ENCODE measurements at regions not wholly inside any gene's neighbourhood (a gene's known extent, or its start where the extent isn't known, plus 50 kb on each side); places are given as distances from the start of the nearest gene placed in this dataset.

DNA sequence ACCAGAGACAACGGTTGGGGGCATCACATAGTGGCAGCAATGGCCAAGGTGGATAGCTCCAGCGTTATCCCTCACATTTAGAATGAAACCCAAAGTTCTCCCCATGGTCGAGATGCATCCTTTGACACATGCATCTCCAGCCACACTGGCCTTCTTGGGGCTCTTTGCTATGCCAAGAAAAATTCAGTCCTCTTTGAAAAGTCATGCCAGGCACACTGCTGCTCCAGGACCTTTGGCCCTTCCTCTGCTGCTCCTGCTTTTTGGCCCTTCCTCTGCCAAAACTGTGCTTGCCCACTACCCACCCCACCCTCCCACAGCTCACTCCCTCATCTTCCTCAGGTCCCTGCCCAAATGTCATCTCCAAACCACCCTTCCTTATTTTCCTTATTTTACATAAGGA, 106.4 kb downstream of the C1orf94 start:
- TF ChIP-seq PPARA (CRISPR knock-in tag; IDR thresholded peaks at IDR 0.05; ENCODE audit: borderline replicate concordance) (no peak), ZNF8 (CRISPR knock-in tag; IDR thresholded peaks at IDR 0.05) (no peak), BACH2 (CRISPR knock-in tag; IDR thresholded peaks at IDR 0.05; ENCODE audit: borderline replicate concordance) (no peak), TOX (CRISPR knock-in tag; IDR thresholded peaks at IDR 0.05; ENCODE audit: borderline replicate concordance) (no peak), ZNF70 (CRISPR knock-in tag; IDR thresholded peaks at IDR 0.05) (no peak), GLIS3 (CRISPR knock-in tag; IDR thresholded peaks at IDR 0.05) (no peak), SNAI2 (CRISPR knock-in tag; IDR thresholded peaks at IDR 0.05) (no peak), RARB (CRISPR knock-in tag; IDR thresholded peaks at IDR 0.05) (no peak), ESRRG (CRISPR knock-in tag; IDR thresholded peaks at IDR 0.05) (no peak), CSDC2 (CRISPR knock-in tag; IDR thresholded peaks at IDR 0.05) (no peak), ZFP30 (CRISPR knock-in tag; IDR thresholded peaks at IDR 0.05) (no peak), ZFP3 (CRISPR knock-in tag; IDR thresholded peaks at IDR 0.05) (no peak), TCF4 (CRISPR knock-in tag; IDR thresholded peaks at IDR 0.05; ENCODE audit: borderline replicate concordance) (no peak)
- TF ChIP-seq, protein P1, sequence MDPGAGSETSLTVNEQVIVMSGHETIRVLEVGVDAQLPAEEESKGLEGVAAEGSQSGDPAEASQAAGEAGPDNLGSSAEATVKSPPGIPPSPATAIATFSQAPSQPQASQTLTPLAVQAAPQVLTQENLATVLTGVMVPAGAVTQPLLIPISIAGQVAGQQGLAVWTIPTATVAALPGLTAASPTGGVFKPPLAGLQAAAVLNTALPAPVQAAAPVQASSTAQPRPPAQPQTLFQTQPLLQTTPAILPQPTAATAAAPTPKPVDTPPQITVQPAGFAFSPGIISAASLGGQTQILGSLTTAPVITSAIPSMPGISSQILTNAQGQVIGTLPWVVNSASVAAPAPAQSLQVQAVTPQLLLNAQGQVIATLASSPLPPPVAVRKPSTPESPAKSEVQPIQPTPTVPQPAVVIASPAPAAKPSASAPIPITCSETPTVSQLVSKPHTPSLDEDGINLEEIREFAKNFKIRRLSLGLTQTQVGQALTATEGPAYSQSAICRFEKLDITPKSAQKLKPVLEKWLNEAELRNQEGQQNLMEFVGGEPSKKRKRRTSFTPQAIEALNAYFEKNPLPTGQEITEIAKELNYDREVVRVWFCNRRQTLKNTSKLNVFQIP (CRISPR knock-in tag; IDR thresholded peaks at IDR 0.05; ENCODE audit: borderline replicate concordance, low read depth): no peak
- TF ChIP-seq, protein P2, sequence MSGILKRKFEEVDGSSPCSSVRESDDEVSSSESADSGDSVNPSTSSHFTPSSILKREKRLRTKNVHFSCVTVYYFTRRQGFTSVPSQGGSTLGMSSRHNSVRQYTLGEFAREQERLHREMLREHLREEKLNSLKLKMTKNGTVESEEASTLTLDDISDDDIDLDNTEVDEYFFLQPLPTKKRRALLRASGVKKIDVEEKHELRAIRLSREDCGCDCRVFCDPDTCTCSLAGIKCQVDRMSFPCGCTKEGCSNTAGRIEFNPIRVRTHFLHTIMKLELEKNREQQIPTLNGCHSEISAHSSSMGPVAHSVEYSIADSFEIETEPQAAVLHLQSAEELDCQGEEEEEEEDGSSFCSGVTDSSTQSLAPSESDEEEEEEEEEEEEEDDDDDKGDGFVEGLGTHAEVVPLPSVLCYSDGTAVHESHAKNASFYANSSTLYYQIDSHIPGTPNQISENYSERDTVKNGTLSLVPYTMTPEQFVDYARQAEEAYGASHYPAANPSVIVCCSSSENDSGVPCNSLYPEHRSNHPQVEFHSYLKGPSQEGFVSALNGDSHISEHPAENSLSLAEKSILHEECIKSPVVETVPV (CRISPR knock-in tag; IDR thresholded peaks at IDR 0.05): no peak
- ATAC-seq: no peak

DNA sequence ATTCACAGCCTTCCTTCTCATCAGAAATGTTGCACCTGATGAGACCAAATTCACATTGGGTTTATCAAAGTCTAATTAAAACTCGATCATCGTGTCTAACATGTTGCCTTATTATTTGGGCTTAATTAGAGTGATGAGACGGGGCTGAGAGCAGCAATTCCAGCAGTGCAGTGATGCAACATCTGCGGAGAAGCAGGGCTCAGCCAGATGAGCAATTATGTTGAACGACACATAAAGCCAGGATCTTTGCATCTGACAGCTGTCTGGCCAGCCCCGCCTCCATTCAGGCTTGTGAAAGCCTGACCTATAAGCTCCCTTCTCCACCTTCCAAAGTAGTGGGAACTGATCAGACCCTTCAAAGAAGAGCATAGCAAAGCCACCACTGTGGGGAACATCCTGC, 109.8 kb downstream of the C1orf94 start:
- no peak for TF ChIP-seq ZC3H10 (CRISPR knock-in tag; IDR thresholded peaks at IDR 0.05)
- TF ChIP-seq TCF4 (CRISPR knock-in tag; IDR thresholded peaks at IDR 0.05; ENCODE audit: borderline replicate concordance): no peak
- no peak for TF ChIP-seq ESRRG (CRISPR knock-in tag; IDR thresholded peaks at IDR 0.05)
- TF ChIP-seq GLIS3 (CRISPR knock-in tag; IDR thresholded peaks at IDR 0.05): no peak
- TF ChIP-seq ZNF70 (CRISPR knock-in tag; IDR thresholded peaks at IDR 0.05): no peak
- TF ChIP-seq ZFP30 (CRISPR knock-in tag; IDR thresholded peaks at IDR 0.05): no peak
- TF ChIP-seq OSR1 (CRISPR knock-in tag; IDR thresholded peaks at IDR 0.05): no peak
- TF ChIP-seq ZNF565 (CRISPR knock-in tag; conservative IDR thresholded peaks at IDR 0.05; ENCODE audit: low read depth): no peak
- TF ChIP-seq SNAI2 (CRISPR knock-in tag; IDR thresholded peaks at IDR 0.05): no peak
- TF ChIP-seq, protein P1 (CRISPR knock-in tag; IDR thresholded peaks at IDR 0.05; ENCODE audit: borderline replicate concordance, low read depth): no peak
- TF ChIP-seq, protein P3, sequence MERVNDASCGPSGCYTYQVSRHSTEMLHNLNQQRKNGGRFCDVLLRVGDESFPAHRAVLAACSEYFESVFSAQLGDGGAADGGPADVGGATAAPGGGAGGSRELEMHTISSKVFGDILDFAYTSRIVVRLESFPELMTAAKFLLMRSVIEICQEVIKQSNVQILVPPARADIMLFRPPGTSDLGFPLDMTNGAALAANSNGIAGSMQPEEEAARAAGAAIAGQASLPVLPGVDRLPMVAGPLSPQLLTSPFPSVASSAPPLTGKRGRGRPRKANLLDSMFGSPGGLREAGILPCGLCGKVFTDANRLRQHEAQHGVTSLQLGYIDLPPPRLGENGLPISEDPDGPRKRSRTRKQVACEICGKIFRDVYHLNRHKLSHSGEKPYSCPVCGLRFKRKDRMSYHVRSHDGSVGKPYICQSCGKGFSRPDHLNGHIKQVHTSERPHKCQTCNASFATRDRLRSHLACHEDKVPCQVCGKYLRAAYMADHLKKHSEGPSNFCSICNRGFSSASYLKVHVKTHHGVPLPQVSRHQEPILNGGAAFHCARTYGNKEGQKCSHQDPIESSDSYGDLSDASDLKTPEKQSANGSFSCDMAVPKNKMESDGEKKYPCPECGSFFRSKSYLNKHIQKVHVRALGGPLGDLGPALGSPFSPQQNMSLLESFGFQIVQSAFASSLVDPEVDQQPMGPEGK (CRISPR knock-in tag; IDR thresholded peaks at IDR 0.05; ENCODE audit: borderline replicate concordance): no peak
- TF ChIP-seq, protein P4, sequence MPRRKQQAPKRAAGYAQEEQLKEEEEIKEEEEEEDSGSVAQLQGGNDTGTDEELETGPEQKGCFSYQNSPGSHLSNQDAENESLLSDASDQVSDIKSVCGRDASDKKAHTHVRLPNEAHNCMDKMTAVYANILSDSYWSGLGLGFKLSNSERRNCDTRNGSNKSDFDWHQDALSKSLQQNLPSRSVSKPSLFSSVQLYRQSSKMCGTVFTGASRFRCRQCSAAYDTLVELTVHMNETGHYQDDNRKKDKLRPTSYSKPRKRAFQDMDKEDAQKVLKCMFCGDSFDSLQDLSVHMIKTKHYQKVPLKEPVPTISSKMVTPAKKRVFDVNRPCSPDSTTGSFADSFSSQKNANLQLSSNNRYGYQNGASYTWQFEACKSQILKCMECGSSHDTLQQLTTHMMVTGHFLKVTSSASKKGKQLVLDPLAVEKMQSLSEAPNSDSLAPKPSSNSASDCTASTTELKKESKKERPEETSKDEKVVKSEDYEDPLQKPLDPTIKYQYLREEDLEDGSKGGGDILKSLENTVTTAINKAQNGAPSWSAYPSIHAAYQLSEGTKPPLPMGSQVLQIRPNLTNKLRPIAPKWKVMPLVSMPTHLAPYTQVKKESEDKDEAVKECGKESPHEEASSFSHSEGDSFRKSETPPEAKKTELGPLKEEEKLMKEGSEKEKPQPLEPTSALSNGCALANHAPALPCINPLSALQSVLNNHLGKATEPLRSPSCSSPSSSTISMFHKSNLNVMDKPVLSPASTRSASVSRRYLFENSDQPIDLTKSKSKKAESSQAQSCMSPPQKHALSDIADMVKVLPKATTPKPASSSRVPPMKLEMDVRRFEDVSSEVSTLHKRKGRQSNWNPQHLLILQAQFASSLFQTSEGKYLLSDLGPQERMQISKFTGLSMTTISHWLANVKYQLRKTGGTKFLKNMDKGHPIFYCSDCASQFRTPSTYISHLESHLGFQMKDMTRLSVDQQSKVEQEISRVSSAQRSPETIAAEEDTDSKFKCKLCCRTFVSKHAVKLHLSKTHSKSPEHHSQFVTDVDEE (CRISPR knock-in tag; IDR thresholded peaks at IDR 0.05): no peak
- no peak for TF ChIP-seq ISL1 (CRISPR knock-in tag; IDR thresholded peaks at IDR 0.05)
- no peak for TF ChIP-seq PPARA (CRISPR knock-in tag; IDR thresholded peaks at IDR 0.05; ENCODE audit: borderline replicate concordance)
- TF ChIP-seq ARNTL (CRISPR knock-in tag; IDR thresholded peaks at IDR 0.05; ENCODE audit: borderline replicate concordance, low read depth): no peak
- no peak for TF ChIP-seq TOX (CRISPR knock-in tag; IDR thresholded peaks at IDR 0.05; ENCODE audit: borderline replicate concordance)
- TF ChIP-seq BACH2 (CRISPR knock-in tag; IDR thresholded peaks at IDR 0.05; ENCODE audit: borderline replicate concordance): no peak
- TF ChIP-seq, protein P5, sequence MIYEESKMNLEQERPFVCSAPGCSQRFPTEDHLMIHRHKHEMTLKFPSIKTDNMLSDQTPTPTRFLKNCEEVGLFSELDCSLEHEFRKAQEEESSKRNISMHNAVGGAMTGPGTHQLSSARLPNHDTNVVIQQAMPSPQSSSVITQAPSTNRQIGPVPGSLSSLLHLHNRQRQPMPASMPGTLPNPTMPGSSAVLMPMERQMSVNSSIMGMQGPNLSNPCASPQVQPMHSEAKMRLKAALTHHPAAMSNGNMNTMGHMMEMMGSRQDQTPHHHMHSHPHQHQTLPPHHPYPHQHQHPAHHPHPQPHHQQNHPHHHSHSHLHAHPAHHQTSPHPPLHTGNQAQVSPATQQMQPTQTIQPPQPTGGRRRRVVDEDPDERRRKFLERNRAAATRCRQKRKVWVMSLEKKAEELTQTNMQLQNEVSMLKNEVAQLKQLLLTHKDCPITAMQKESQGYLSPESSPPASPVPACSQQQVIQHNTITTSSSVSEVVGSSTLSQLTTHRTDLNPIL (CRISPR knock-in tag; IDR thresholded peaks at IDR 0.05; ENCODE audit: low read depth): no peak
- no peak for ATAC-seq
